WERI-Rb-1 (cell line): ENCODE measurements at regions not wholly inside any gene's neighbourhood (a gene's known extent, or its start where the extent isn't known, plus 50 kb on each side); places are given as distances from the start of the nearest gene placed in this dataset.

Experiments used
- DNase-seq: peaks from one replicate; pipeline ENCODE4 v3.0.0-alpha.2; 2020
- H3K27ac ChIP-seq: fragments of 250-450 bp; sonication (Bioruptor Pico); 2 replicates; pipeline ENCODE4 v1.5.1; 2020; ENCODE audit warnings: mild to moderate bottlenecking, moderate library complexity
- H3K27me3 ChIP-seq: fragments of 250-450 bp; sonication (Bioruptor Pico); 2 replicates; pipeline ENCODE4 v1.5.1; 2021; ENCODE audit warnings: mild to moderate bottlenecking, low read depth, moderate library complexity; ENCODE audit not compliant: insufficient read depth, severe bottlenecking
- H3K36me3 ChIP-seq: fragments of 250-450 bp; sonication (Bioruptor Pico); 2 replicates; pipeline ENCODE4 v1.5.1; 2020; ENCODE audit warnings: mild to moderate bottlenecking, moderate library complexity
- H3K4me3 ChIP-seq: 2 replicates; pipeline ENCODE4 v1.5.1; 2011; ENCODE audit warnings: low read depth, mild to moderate bottlenecking, control low read depth, low read length
- H3K9me3 ChIP-seq: fragments of 250-450 bp; sonication (Bioruptor Pico); 2 replicates; pipeline ENCODE4 v1.5.1; 2021; ENCODE audit warnings: mild to moderate bottlenecking, moderate library complexity; ENCODE audit not compliant: severe bottlenecking
- CTCF ChIP-seq: IDR thresholded peaks from 2 replicates; pipeline ENCODE4 v1.5.1; 2011; ENCODE audit warnings: low read depth, mild to moderate bottlenecking, control low read depth, inconsistent platforms, low read length

GRCh38 chr2:118505436-118505835, 342.0 kb downstream of the EN1 start:
- Histone ChIP-seq H3K36me3 (no peaks in the 10 kb centered on the region), H3K27me3 (peaks cover 50% of the 10 kb centered on the region)

DNA sequence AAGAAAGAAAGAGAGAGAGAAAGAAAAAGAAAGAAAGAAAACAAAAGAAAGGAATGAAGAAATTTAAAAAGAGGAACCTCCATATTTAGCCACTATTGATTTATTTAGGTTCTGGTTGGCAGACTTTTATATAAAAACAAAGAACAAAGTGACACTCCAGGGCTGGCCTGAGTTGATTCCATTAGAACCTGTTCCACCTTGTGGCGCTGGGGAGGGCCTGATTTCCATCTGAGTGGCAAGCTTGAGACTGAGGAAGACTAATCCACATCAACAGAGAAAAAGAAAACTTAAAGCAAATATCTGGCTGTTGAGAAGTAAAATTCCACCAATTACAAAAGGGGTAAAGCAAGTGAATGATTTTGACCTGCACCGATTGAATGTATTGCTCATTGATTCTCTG, 345.3 kb downstream of the EN1 start:
- Histone ChIP-seq H3K27me3 (peaks cover 62% of the 10 kb centered on the region), H3K36me3 (no peaks in the 10 kb centered on the region), H3K4me3 (no peak overlapping the region), H3K9me3 (no peaks in the 10 kb centered on the region), H3K27ac (no peak overlapping the region)
- TF ChIP-seq CTCF = no peak
- no peak for DNase-seq

More at GRCh38 chr2:118505436-118505835, 342.0 kb downstream of the EN1 start:
- H3K4me3 ChIP-seq = no peak overlapping the region
- no peak for DNase-seq
- H3K9me3 ChIP-seq = no peaks in the 10 kb centered on the region
- TF ChIP-seq CTCF = no peak
- H3K27ac ChIP-seq = no peak overlapping the region

DNA sequence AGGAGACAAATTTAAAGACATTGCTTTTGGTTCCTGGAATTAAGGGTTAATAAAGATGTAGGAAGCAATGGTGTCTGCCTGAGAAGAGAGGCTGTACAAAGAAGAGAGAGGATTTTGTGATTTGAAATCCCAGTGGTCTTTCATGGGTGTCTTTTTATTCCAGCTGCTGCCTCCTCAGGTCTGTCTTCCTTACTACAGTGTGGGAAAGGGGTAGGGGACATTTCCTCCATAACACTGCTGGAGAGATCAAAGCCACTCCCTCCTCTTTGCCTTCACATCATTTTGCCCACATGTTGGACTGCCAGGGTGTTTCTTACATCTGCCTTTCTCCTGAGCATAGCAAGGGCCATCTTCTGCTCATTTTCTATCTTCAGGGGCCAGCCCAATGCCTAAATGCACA, 348.5 kb downstream of the EN1 start:
- Histone ChIP-seq H3K27me3 (peaks cover 69% of the 10 kb centered on the region), H3K9me3 (no peaks in the 10 kb centered on the region), H3K4me3 (no peak overlapping the region), H3K27ac (no peak overlapping the region), H3K36me3 (no peaks in the 10 kb centered on the region)
- no peak for TF ChIP-seq CTCF
- no peak for DNase-seq

- H3K27ac ChIP-seq = no peak overlapping the region
- TF ChIP-seq CTCF = no peak
- H3K4me3 ChIP-seq = no peak overlapping the region
- DNase-seq = no peak
- H3K9me3 ChIP-seq = no peaks in the 10 kb centered on the region
- H3K36me3 ChIP-seq = no peaks in the 10 kb centered on the region
- H3K27me3 ChIP-seq = peaks cover 62% of the 10 kb centered on the region
Measured at GRCh38 chr2:118496870-118497611, 350.4 kb downstream of the EN1 start.

- DNase-seq = no peak
- Histone ChIP-seq H3K27ac (no peak overlapping the region), H3K36me3 (no peaks in the 10 kb centered on the region), H3K27me3 (peaks cover 68% of the 10 kb centered on the region), H3K9me3 (no peaks in the 10 kb centered on the region), H3K4me3 (no peak overlapping the region)
- TF ChIP-seq CTCF = no peak
Measured at GRCh38 chr2:118496467-118496866, 351.0 kb downstream of the EN1 start.

GRCh38 chr2:118495290-118495689, 352.2 kb downstream of the EN1 start:
- DNase-seq = no peak
- no peak for TF ChIP-seq CTCF
- peaks cover 69% of the 10 kb centered on the region for H3K27me3 ChIP-seq

More at GRCh38 chr2:118495290-118495689, 352.2 kb downstream of the EN1 start:
- Histone ChIP-seq H3K27ac (no peak overlapping the region), H3K4me3 (no peak overlapping the region), H3K9me3 (no peaks in the 10 kb centered on the region), H3K36me3 (no peaks in the 10 kb centered on the region)
